GM12891 (cell line): ENCODE measurements at regions not wholly inside any gene's neighbourhood (a gene's known extent, or its start where the extent isn't known, plus 50 kb on each side); places are given as distances from the start of the nearest gene placed in this dataset.

ENCODE experiments used
- POLR2A ChIP-seq: IDR thresholded peaks from 2 replicates; pipeline ENCODE4 v1.6.1; 2011; ENCODE audit warnings: low read depth, low read length, control low read depth
- POLR2AphosphoS5 ChIP-seq: IDR thresholded peaks from 2 replicates; pipeline ENCODE4 v1.6.1; 2011; ENCODE audit warnings: low read depth, low read length, control low read depth
- POU2F2 ChIP-seq: IDR thresholded peaks from 2 replicates; pipeline ENCODE4 v1.6.1; 2011; ENCODE audit warnings: low read depth, mild to moderate bottlenecking, control low read depth, low read length, moderate library complexity
- SPI1 ChIP-seq: IDR thresholded peaks from 2 replicates; pipeline ENCODE4 v1.6.1; 2011; ENCODE audit warnings: low read depth, low read length, control low read depth
- TAF1 ChIP-seq: IDR thresholded peaks from 2 replicates; pipeline ENCODE4 v1.6.1; 2011; ENCODE audit warnings: low read depth, low read length, control low read depth

DNA sequence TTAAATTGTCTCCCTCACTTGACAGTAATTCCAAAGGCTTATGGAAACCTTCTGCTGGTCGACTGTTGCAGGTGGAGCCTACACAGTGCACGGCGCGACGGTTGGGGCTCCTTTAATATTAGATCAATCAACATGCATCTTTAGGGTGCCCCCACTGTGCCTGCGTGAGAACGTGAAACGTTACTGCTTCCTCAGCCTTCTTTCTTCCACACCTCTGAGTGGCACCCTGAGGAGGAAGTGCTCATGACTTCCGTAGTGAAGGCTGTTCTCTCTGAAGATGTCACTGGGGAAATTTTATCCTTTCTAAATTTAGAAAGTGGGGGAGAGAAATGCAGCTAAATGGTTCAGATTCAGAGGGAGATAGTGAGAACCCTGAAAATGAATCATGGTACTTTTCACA lies 184.0 kb upstream of the ZFP42 start:
- TF ChIP-seq TAF1 (no peak), POLR2AphosphoS5 (no peak), POLR2A (no peak), POU2F2 (no peak), SPI1 (no peak)
